ENCODE measurements at regions not wholly inside any gene's neighbourhood (a gene's known extent, or its start where the extent isn't known, plus 50 kb on each side); places are given as distances from the start of the nearest gene placed in this dataset.

DNA sequence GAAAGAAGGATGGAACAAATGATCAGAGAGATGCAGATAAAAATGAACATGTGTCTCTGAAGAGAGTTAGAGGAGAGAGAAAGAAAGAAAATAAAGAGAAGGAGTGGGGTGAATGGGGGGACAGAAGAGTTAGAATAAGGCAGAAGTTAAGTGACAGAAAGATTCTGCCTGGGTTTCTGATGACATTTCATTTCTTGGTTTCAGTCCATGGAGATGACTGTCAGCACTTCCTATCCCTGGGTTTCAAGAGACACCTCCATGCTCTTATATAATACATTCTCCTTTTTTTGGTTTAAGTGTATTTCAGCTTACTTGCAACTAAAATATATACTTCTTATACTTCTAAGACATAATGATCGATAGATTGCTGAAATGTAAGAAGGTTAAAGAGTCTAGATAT is 213.0 kb upstream of the IL12B start:
- ChIA-PET POLR2A (no interaction called here), CTCF (no interaction called here)
- intact Hi-C loops (cut with DNase I, micrococcal nuclease) = no loop called here
- ATAC-seq (no peak), DNase-seq (no peak)
- Mint-ChIP-seq H3K36me3 (ENCODE audit: low read depth) (no peaks in the 10 kb centered on the region), H3K4me3 (no peak overlapping the region), H3K27ac (no peak overlapping the region), H3K4me1 (no peaks in the 10 kb centered on the region), H3K27me3 (peaks cover 5% of the 10 kb centered on the region), H3K9me3 (ENCODE audit: low read depth) (peaks cover 2% of the 10 kb centered on the region)

DNA sequence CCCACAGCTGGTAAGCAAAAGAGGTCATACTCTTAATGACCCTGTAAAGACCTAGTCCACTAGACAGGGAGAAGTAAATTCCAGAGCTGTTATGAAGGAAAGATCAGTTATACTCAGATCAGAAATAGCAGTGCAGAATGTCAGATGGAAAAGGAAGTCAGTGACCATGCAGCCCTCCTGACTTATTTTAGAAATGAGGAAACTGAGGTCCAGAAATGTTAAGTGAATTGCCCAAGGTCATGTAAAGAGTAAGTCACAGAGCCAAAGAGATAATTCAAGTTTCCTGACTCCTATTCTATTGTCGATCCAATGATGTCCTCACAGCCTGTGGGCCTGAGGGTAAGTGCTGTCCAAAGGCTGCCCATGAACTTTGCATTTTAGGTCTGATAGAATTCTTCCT is 214.9 kb upstream of the IL12B start:
- Mint-ChIP-seq H3K27me3 (peaks cover 7% of the 10 kb centered on the region), H3K4me3 (no peak overlapping the region), H3K4me1 (no peaks in the 10 kb centered on the region), H3K27ac (no peak overlapping the region), H3K9me3 (ENCODE audit: low read depth) (peaks cover 2% of the 10 kb centered on the region), H3K36me3 (ENCODE audit: low read depth) (no peaks in the 10 kb centered on the region)
- DNase-seq (no peak), ATAC-seq (no peak)
- POLR2A ChIA-PET = no interaction called here
- intact Hi-C loops (cut with DNase I, micrococcal nuclease) = no loop called here
- CTCF ChIA-PET = no interaction called here

DNA sequence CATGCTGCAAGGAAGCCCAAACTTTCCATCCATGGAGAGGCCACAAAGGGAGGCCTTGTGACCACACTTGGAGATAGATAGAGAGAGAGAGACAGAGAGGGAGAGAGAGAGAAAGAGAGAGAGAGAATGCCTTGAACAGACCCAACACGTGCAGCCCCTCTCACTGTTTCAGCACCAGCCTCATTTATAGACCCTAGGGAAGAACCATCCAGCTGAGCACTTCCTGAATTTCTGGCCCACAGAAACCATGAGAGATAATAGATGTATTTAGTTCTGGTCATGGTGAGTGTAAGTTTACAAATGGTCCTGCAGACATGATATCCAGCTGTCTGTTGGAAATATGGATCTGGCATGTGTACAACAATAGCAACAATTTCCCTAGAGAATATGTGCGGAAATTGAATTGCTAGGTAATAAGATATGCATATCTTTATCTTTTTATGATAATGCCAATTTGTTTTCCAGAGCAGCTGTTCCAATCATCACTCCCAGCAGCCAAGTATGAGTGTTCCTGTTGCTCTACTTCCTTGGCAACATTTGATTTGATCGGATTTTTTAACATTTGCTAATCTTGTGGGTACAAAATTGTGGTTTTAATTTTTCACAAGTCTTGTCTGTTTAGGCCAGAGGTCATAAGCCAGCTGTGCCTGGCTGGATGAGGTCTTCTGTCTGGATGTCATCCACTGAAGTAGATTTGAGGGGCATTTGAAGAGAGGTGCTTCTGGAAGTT is 217.3 kb upstream of the IL12B start:
- no peak overlapping the region for H3K27ac Mint-ChIP-seq
- ATAC-seq (no peak), DNase-seq (no peak)
- peaks cover 10% of the 10 kb centered on the region for H3K27me3 Mint-ChIP-seq
- H3K4me3 Mint-ChIP-seq = no peak overlapping the region
- H3K4me1 Mint-ChIP-seq = no peaks in the 10 kb centered on the region
- CTCF ChIA-PET = no interaction called here
- no peaks in the 10 kb centered on the region for H3K36me3 Mint-ChIP-seq (ENCODE audit: low read depth)
- intact Hi-C loops (cut with DNase I, micrococcal nuclease) = no loop called here
- peaks cover 2% of the 10 kb centered on the region for H3K9me3 Mint-ChIP-seq (ENCODE audit: low read depth)
- POLR2A ChIA-PET = no interaction called here

DNA sequence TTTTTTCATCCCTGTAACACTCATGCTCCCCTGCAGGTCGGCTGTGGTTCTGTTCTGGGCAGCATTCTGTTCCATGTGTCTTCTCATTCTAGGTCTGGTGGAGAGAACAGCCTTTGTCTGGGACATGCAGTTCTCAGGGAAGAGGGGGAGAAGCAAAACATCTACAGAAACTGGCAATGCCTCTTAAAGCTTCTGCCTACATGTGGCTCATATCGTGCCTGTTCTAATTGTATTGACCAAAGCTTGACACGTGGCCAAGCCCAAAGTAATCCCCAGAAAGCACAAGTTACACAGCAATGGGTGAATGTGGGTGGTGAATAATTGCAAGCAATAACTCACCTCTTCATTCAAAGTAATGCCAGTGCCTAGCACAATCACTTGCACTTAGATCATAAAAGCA is 218.2 kb upstream of the IL12B start:
- Mint-ChIP-seq H3K9me3 (ENCODE audit: low read depth) (peaks cover 2% of the 10 kb centered on the region), H3K4me1 (no peaks in the 10 kb centered on the region), H3K27ac (no peak overlapping the region), H3K27me3 (peaks cover 10% of the 10 kb centered on the region), H3K36me3 (ENCODE audit: low read depth) (no peaks in the 10 kb centered on the region), H3K4me3 (no peak overlapping the region)
- intact Hi-C loops (cut with DNase I, micrococcal nuclease) = no loop called here
- ChIA-PET POLR2A (no interaction called here), CTCF (interaction anchor here (0.6 kb wide), 1 partner anchor 32 kb away, joined by 3 read pairs; no protein-coding TSS in a partner anchor)
- no peak for DNase-seq
- ATAC-seq = no peak

GRCh38 chr5:159549046-159549445 is 218.8 kb upstream of the IL12B start:
- Mint-ChIP-seq H3K36me3 (ENCODE audit: low read depth) (no peaks in the 10 kb centered on the region), H3K27me3 (peaks cover 7% of the 10 kb centered on the region), H3K27ac (no peak overlapping the region), H3K4me3 (no peak overlapping the region), H3K9me3 (ENCODE audit: low read depth) (peaks cover 2% of the 10 kb centered on the region), H3K4me1 (no peaks in the 10 kb centered on the region)
- ChIA-PET POLR2A (no interaction called here), CTCF (interaction anchor here (0.6 to 1.1 kb wide), 3 partner anchors 23 to 873 kb away, joined by 3 read pairs; partner anchors contain the start of gene PTTG1)
- intact Hi-C loops (cut with DNase I, micrococcal nuclease) = no loop called here
- DNase-seq (no peak), ATAC-seq (no peak)

DNA sequence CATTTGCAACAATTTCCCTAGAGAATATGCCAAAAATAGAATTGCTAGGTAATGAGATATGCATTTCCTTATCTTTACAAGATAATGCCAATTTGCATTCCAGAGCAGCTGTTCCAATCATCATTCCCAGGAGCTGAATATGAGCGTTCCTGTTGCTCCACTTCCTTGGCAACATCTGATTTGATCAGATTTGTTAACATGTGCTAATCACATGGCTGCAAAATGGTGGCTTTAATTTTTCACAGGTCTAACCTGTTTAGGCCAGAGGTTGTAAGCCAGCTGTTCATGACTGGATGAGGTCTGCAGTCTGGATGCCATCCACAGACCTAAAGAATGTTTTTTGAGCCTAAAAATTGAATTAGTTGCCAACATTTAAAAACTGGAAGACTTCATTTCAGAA is 220.7 kb upstream of the IL12B start:
- H3K4me3 Mint-ChIP-seq = no peak overlapping the region
- no peak overlapping the region for H3K27ac Mint-ChIP-seq
- no peak for DNase-seq
- H3K4me1 Mint-ChIP-seq = no peaks in the 10 kb centered on the region
- H3K36me3 Mint-ChIP-seq (ENCODE audit: low read depth) = no peaks in the 10 kb centered on the region
- CTCF ChIA-PET = interaction anchor here (0.9 to 1.1 kb wide), 2 partner anchors 36 to 399 kb away, joined by 3 read pairs; no protein-coding TSS in a partner anchor
- no peak for ATAC-seq
- intact Hi-C loops (cut with DNase I, micrococcal nuclease) = no loop called here
- POLR2A ChIA-PET = no interaction called here
- peaks cover 2% of the 10 kb centered on the region for H3K9me3 Mint-ChIP-seq (ENCODE audit: low read depth)
- peaks cover 7% of the 10 kb centered on the region for H3K27me3 Mint-ChIP-seq

GRCh38 chr5:159552751-159553150 is 222.5 kb upstream of the IL12B start:
- no peak for ATAC-seq
- peaks cover 4% of the 10 kb centered on the region for H3K27me3 Mint-ChIP-seq

GRCh38 chr5:159553792-159554191 is 223.5 kb upstream of the IL12B start:
- Mint-ChIP-seq H3K4me1 (no peaks in the 10 kb centered on the region), H3K27me3 (peaks cover 4% of the 10 kb centered on the region), H3K27ac (no peak overlapping the region), H3K36me3 (ENCODE audit: low read depth) (no peaks in the 10 kb centered on the region), H3K9me3 (ENCODE audit: low read depth) (no peaks in the 10 kb centered on the region), H3K4me3 (no peak overlapping the region)
- DNase-seq (no peak), ATAC-seq (no peak)
- POLR2A ChIA-PET = no interaction called here
- CTCF ChIA-PET = no interaction called here
- intact Hi-C loops (cut with DNase I, micrococcal nuclease) = no loop called here

More at GRCh38 chr5:159552751-159553150, 222.5 kb upstream of the IL12B start:
- ChIA-PET POLR2A (no interaction called here), CTCF (no interaction called here)
- no peak overlapping the region for H3K27ac Mint-ChIP-seq
- H3K4me1 Mint-ChIP-seq = no peaks in the 10 kb centered on the region
- intact Hi-C loops (cut with DNase I, micrococcal nuclease) = no loop called here
- H3K4me3 Mint-ChIP-seq = no peak overlapping the region
- DNase-seq = no peak
- H3K36me3 Mint-ChIP-seq (ENCODE audit: low read depth) = no peaks in the 10 kb centered on the region
- no peaks in the 10 kb centered on the region for H3K9me3 Mint-ChIP-seq (ENCODE audit: low read depth)

DNA sequence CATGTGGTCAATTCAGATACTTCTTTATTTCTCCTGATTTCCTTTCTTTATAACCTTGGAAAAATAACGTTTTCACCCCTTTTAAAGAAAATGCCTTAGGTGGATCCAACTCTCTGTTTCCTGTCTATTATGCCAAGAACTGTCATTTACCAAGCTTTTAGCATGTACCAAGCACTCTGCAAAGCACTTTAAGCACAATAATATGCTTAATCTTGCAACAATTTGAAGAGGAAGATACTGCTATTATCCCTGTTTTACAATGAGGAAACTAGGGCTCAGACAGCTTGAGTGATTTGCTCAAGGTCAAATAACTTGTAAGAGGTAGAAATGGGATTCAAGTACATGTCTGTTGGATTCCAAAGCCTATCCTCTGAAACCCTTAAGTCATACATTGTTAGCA is 224.8 kb upstream of the IL12B start:
- H3K4me1 Mint-ChIP-seq = no peaks in the 10 kb centered on the region
- ChIA-PET POLR2A (no interaction called here), CTCF (interaction anchor here (0.5 kb wide), 1 partner anchor 1714 kb away, joined by 4 read pairs; no protein-coding TSS in a partner anchor)
- no peaks in the 10 kb centered on the region for H3K9me3 Mint-ChIP-seq (ENCODE audit: low read depth)
- H3K36me3 Mint-ChIP-seq (ENCODE audit: low read depth) = no peaks in the 10 kb centered on the region
- H3K27ac Mint-ChIP-seq = no peak overlapping the region
- peaks cover 7% of the 10 kb centered on the region for H3K27me3 Mint-ChIP-seq
- ATAC-seq (no peak), DNase-seq (no peak)
- intact Hi-C loops (cut with DNase I, micrococcal nuclease) = no loop called here
- H3K4me3 Mint-ChIP-seq = no peak overlapping the region

DNA sequence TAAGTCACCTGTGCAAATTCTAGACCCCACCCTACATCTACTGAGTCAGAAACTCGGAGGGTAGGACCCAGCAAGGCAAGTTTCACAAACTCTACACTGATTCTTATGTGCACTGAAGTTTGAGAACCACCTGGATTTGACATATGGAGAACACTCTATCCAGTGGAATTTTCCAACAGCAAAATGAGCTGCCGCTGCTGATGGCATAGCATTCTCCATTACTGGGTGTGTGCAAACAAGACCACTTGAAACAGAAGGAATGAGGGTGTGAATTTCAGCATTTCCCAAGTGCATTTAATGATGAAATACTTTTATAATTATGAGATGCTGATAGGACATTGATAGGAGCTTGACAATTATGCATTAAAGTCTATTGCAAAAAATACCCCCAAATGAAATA is 229.1 kb upstream of the IL12B start:
- POLR2A ChIA-PET = no interaction called here
- intact Hi-C loops (cut with DNase I, micrococcal nuclease) = no loop called here

DNA sequence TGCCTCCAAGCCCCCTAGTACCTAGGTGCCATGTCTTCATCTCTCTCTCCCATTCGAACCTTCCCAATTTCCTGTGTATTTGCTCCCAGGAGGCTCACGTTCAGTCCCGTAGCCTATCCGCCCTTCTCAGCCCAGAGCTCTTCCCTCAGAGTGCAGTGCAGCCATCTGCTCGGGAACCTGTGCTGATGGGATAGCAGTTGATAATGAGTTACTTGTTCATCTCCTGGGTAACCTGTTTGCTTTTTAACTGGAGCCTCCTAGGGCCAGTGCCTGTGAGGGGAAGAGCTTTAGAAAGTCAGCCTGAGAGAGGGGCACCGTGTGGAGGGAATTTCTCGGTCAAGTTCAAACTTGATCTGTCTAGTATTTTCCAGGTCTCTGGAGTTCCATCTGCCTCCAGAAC is 229.8 kb upstream of the IL12B start:
- no peak for ATAC-seq
- CTCF ChIA-PET = no interaction called here

More for the DNA sequence above, 229.1 kb upstream of the IL12B start:
- Mint-ChIP-seq H3K9me3 (ENCODE audit: low read depth) (no peaks in the 10 kb centered on the region), H3K4me3 (no peak overlapping the region), H3K4me1 (no peaks in the 10 kb centered on the region), H3K36me3 (ENCODE audit: low read depth) (no peaks in the 10 kb centered on the region), H3K27me3 (peaks cover 11% of the 10 kb centered on the region), H3K27ac (no peak overlapping the region)
- no peak for ATAC-seq
- CTCF ChIA-PET = interaction anchor here (0.7 kb wide), 1 partner anchor 22 kb away, joined by 3 read pairs; no protein-coding TSS in a partner anchor
- no peak for DNase-seq

DNA sequence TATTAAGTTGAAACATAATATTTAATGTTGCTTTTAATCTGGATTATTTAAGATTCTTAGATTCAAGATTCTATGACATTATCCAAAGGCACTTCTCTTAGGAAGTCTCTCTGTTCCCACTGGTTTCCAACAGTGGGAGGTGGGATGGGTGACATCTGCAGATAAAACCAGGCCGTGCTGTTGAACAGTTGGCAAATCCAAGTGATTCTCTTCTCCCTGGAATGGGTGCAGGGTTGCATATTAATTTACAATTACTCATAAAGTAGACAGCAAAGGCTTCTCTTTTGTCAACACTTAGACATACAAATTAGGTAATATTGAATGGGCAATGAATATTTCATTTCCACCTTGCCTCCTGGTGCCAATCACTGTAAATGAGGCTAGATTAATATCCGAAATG is 233.7 kb upstream of the IL12B start:
- ATAC-seq = no peak
- no peaks in the 10 kb centered on the region for H3K9me3 Mint-ChIP-seq (ENCODE audit: low read depth)
- H3K4me3 Mint-ChIP-seq = no peak overlapping the region
- intact Hi-C loops (cut with DNase I, micrococcal nuclease) = no loop called here
- H3K36me3 Mint-ChIP-seq (ENCODE audit: low read depth) = no peaks in the 10 kb centered on the region
- no peaks in the 10 kb centered on the region for H3K4me1 Mint-ChIP-seq
- no peak overlapping the region for H3K27ac Mint-ChIP-seq
- H3K27me3 Mint-ChIP-seq = peaks cover 11% of the 10 kb centered on the region
- POLR2A ChIA-PET = interaction anchor here (0.7 kb wide), 1 partner anchor 790 kb away, joined by 4 read pairs; no protein-coding TSS in a partner anchor
- DNase-seq = no peak
- CTCF ChIA-PET = no interaction called here

More for the DNA sequence above, 229.8 kb upstream of the IL12B start:
- intact Hi-C loops (cut with DNase I, micrococcal nuclease) = no loop called here
- Mint-ChIP-seq H3K4me1 (no peaks in the 10 kb centered on the region), H3K9me3 (ENCODE audit: low read depth) (no peaks in the 10 kb centered on the region), H3K27me3 (peaks cover 11% of the 10 kb centered on the region), H3K4me3 (no peak overlapping the region), H3K36me3 (ENCODE audit: low read depth) (no peaks in the 10 kb centered on the region), H3K27ac (no peak overlapping the region)
- DNase-seq = no peak
- POLR2A ChIA-PET = no interaction called here

Measured in activated CD4-positive, alpha-beta T cell treated with anti-CD3 and anti-CD28 coated beads for 36 hours (primary cell).